Endothelial cell of umbilical vein (primary cell): ENCODE measurements at regions not wholly inside any gene's neighbourhood (a gene's known extent, or its start where the extent isn't known, plus 50 kb on each side); places are given as distances from the start of the nearest gene placed in this dataset.

Experiments used
- CTCF ChIP-seq, 2 donors: IDR thresholded peaks; 1 replicate in 1 of 2; 2 replicates in 1 of 2; pipeline ENCODE4 v1.5.1; 2011; ENCODE audit warnings: low read length in 2 of 2, mild to moderate bottlenecking in 2 of 2, moderate library complexity in 2 of 2, control low read depth in 1 of 2, inconsistent platforms in 1 of 2, low read depth in 1 of 2; ENCODE audit not compliant: insufficient read depth in 1 of 2; ENCODE audit errors: extremely low read depth in 1 of 2
- EZH2 ChIP-seq: IDR thresholded peaks from 2 replicates; pipeline ENCODE4 v1.6.1; 2012; ENCODE audit warnings: borderline replicate concordance, low read depth, mild to moderate bottlenecking, moderate library complexity, low read length, inconsistent platforms; ENCODE audit not compliant: severe bottlenecking
- FOS ChIP-seq: IDR thresholded peaks from 2 replicates; pipeline ENCODE4 v1.6.1; 2011; ENCODE audit warnings: mild to moderate bottlenecking, low read length, moderate library complexity, borderline replicate concordance; ENCODE audit not compliant: insufficient read depth
- GATA2 ChIP-seq: IDR thresholded peaks from 2 replicates; pipeline ENCODE4 v1.7.0; 2011; ENCODE audit warnings: low read depth, mild to moderate bottlenecking, moderate library complexity, mixed read lengths, low read length; ENCODE audit not compliant: insufficient read length, insufficient read depth
- JUN ChIP-seq: IDR thresholded peaks from 2 replicates; pipeline ENCODE4 v1.6.1; 2011; ENCODE audit warnings: borderline replicate concordance, low read depth; ENCODE audit not compliant: insufficient read length, insufficient read depth
- MAX ChIP-seq: IDR thresholded peaks from 2 replicates; pipeline ENCODE4 v1.6.1; 2011; ENCODE audit not compliant: insufficient read depth, insufficient read length
- MYC ChIP-seq: IDR thresholded peaks from one replicate; pipeline ENCODE4 v1.6.1; 2011; ENCODE audit warnings: mild to moderate bottlenecking, low read depth, low read length
- POLR2A ChIP-seq: IDR thresholded peaks from 2 replicates; pipeline ENCODE4 v1.6.1; 2012; ENCODE audit warnings: low read depth, mild to moderate bottlenecking, control low read depth, low read length
- POLR2AphosphoS5 ChIP-seq: IDR thresholded peaks from 2 replicates; pipeline ENCODE4 v1.6.1; 2012; ENCODE audit warnings: low read depth, mild to moderate bottlenecking, control low read depth, low read length, moderate library complexity; ENCODE audit not compliant: insufficient read depth

- TF ChIP-seq CTCF (IDR thresholded peaks at IDR 0.05; ENCODE audit: extremely low read depth in 1 of 2, insufficient read depth in 1 of 2, low read depth in 1 of 2, low read length in 2 of 2) (no peak), POLR2A (no peak), POLR2AphosphoS5 (no peak), EZH2 (no peak), FOS (no peak), GATA2 (no peak), MAX (no peak), MYC (no peak), JUN (no peak)
These were observed 501.9 kb downstream of the INHBA start for GRCh38 chr7:41201021-41201420.
